ENCODE measurements at regions not wholly inside any gene's neighbourhood (a gene's known extent, or its start where the extent isn't known, plus 50 kb on each side); places are given as distances from the start of the nearest gene placed in this dataset.

GRCh38 chr10:61138708-61139591 is 195.0 kb upstream of the RHOBTB1 start:
- DNase-seq, result no peak

- no peak for DNase-seq
Observed at GRCh38 chr10:61136139-61136538, 192.2 kb upstream of the RHOBTB1 start.

GRCh38 chr10:61135276-61135721 is 191.3 kb upstream of the RHOBTB1 start:
- no peak for DNase-seq

GRCh38 chr10:61130366-61130765 is 186.4 kb upstream of the RHOBTB1 start:
- no peak for DNase-seq

- no peak for DNase-seq
Observed at GRCh38 chr10:61128196-61128595, 184.2 kb upstream of the RHOBTB1 start.

- no peak for DNase-seq
Observed at GRCh38 chr10:61125560-61126170, 181.7 kb upstream of the RHOBTB1 start.

- DNase-seq, result no peak
Observed at GRCh38 chr10:61124756-61125530, 181.0 kb upstream of the RHOBTB1 start.

- DNase-seq, result no peak
Observed at GRCh38 chr10:61120805-61121204, 176.8 kb upstream of the RHOBTB1 start.

- DNase-seq, result no peak
Observed at GRCh38 chr10:61119573-61119972, 175.6 kb upstream of the RHOBTB1 start.

- no peak for DNase-seq
Observed at GRCh38 chr10:61115897-61116296, 171.9 kb upstream of the RHOBTB1 start.

- DNase-seq, result no peak
Observed at GRCh38 chr10:61112771-61113170, 168.8 kb upstream of the RHOBTB1 start.

GRCh38 chr10:61110936-61111335 is 167.0 kb upstream of the RHOBTB1 start:
- no peak for DNase-seq

- DNase-seq, result no peak
Observed at GRCh38 chr10:61110188-61110844, 166.3 kb upstream of the RHOBTB1 start.

GRCh38 chr10:61108915-61109314 is 164.9 kb upstream of the RHOBTB1 start:
- no peak for DNase-seq

- peak; percentile 81 for DNase-seq
Observed at GRCh38 chr10:61100887-61101286, 156.9 kb upstream of the RHOBTB1 start.

- no peak for DNase-seq
Observed at GRCh38 chr10:61099756-61100155, 155.8 kb upstream of the RHOBTB1 start.

GRCh38 chr10:61098966-61099365 is 155.0 kb upstream of the RHOBTB1 start:
- no peak for DNase-seq

GRCh38 chr10:61097026-61097425 is 153.0 kb upstream of the RHOBTB1 start:
- no peak for DNase-seq

GRCh38 chr10:61096056-61096455 is 152.1 kb upstream of the RHOBTB1 start:
- DNase-seq, result no peak

- DNase-seq, result no peak
Observed at GRCh38 chr10:61091531-61091930, 147.5 kb upstream of the RHOBTB1 start.

- DNase-seq, result no peak
Observed at GRCh38 chr10:61089251-61089650, 145.3 kb upstream of the RHOBTB1 start.

- DNase-seq, result no peak
Observed at GRCh38 chr10:61084493-61084892, 140.5 kb upstream of the RHOBTB1 start.

GRCh38 chr10:61081301-61081700 is 137.3 kb upstream of the RHOBTB1 start:
- DNase-seq, result no peak
